Sigmoid colon (tissue), 3 donors: ENCODE measurements at regions not wholly inside any gene's neighbourhood (a gene's known extent, or its start where the extent isn't known, plus 50 kb on each side); places are given as distances from the start of the nearest gene placed in this dataset.

Experiments used
- POLR2A ChIP-seq, 2 donors: fragments of 450-650 bp; IDR thresholded peaks; one replicate each; pipeline ENCODE4 v1.6.1; 2016; ENCODE audit warnings: antibody characterized with exemption in 2 of 2, mild to moderate bottlenecking in 2 of 2, moderate library complexity in 2 of 2
- TF ChIP-seq, protein P1 (sequence below), 4 experiments: fragments of 450-650 bp in 3 of 4; fragments of 200-600 bp in 1 of 4; IDR thresholded peaks; one replicate each; pipeline ENCODE4 v1.5.1; 2016 to 2019; ENCODE audit warnings: antibody characterized with exemption in 4 of 4, mild to moderate bottlenecking in 3 of 4, moderate library complexity in 2 of 4

DNA sequence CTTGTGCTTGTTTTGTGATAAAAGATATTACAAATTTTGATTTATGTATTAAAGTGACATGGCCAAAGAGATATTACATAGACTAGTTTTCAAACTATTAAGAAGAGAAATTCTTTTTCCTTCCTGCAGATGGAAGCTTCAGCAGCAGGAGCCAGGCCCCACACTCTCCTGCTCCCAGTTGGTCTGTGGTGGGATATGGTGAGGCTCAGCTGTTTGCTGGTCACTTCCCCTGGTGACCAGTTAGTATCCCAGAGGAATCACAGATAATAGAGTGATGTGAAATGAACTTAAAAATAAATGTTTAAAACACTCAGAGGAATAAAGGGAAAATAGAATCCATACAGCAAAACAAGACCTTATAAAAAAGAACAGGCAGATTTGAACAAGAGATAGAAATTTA lies 154.7 kb downstream of the KTN1 start:
- TF ChIP-seq, protein P1, sequence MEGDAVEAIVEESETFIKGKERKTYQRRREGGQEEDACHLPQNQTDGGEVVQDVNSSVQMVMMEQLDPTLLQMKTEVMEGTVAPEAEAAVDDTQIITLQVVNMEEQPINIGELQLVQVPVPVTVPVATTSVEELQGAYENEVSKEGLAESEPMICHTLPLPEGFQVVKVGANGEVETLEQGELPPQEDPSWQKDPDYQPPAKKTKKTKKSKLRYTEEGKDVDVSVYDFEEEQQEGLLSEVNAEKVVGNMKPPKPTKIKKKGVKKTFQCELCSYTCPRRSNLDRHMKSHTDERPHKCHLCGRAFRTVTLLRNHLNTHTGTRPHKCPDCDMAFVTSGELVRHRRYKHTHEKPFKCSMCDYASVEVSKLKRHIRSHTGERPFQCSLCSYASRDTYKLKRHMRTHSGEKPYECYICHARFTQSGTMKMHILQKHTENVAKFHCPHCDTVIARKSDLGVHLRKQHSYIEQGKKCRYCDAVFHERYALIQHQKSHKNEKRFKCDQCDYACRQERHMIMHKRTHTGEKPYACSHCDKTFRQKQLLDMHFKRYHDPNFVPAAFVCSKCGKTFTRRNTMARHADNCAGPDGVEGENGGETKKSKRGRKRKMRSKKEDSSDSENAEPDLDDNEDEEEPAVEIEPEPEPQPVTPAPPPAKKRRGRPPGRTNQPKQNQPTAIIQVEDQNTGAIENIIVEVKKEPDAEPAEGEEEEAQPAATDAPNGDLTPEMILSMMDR (IDR thresholded peaks at IDR 0.05): no peak
- TF ChIP-seq POLR2A (IDR thresholded peaks at IDR 0.05): no peak
